GM20000 (cell line): ENCODE measurements at regions not wholly inside any gene's neighbourhood (a gene's known extent, or its start where the extent isn't known, plus 50 kb on each side); places are given as distances from the start of the nearest gene placed in this dataset.

Experiments used
- DNase-seq: peaks from one replicate; pipeline ENCODE4 v3.0.0; 2012; ENCODE audit warnings: low spot score
- TF ChIP-seq, protein P1 (sequence below): IDR thresholded peaks from 2 replicates; pipeline ENCODE4 v1.5.1; 2012; ENCODE audit warnings: mild to moderate bottlenecking, control low read depth; ENCODE audit errors: extremely low read depth, missing control alignments

DNA sequence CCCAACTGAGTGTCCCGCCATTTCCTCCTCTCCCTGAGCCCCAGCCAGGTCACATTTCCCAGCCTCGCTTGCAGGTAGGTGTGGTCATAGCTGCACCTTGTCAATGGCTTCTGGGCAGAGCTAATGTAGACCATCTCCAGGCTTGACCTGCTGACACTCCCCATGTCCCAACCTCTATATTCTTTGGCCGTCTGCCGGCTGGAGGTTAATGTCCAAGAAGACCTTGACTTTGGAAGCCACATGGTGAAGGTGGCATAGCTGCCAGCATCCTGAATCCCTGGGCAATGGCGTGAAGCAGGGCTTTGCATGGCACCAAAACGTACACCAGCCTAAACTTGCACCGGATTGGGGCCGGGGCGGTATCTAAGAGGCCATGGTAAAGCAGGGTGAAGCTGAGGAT, 88.3 kb downstream of the SPP2 start:
- TF ChIP-seq, protein P1, sequence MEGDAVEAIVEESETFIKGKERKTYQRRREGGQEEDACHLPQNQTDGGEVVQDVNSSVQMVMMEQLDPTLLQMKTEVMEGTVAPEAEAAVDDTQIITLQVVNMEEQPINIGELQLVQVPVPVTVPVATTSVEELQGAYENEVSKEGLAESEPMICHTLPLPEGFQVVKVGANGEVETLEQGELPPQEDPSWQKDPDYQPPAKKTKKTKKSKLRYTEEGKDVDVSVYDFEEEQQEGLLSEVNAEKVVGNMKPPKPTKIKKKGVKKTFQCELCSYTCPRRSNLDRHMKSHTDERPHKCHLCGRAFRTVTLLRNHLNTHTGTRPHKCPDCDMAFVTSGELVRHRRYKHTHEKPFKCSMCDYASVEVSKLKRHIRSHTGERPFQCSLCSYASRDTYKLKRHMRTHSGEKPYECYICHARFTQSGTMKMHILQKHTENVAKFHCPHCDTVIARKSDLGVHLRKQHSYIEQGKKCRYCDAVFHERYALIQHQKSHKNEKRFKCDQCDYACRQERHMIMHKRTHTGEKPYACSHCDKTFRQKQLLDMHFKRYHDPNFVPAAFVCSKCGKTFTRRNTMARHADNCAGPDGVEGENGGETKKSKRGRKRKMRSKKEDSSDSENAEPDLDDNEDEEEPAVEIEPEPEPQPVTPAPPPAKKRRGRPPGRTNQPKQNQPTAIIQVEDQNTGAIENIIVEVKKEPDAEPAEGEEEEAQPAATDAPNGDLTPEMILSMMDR, result no peak
- DNase-seq, result no peak

GRCh38 chr2:234137400-234138014, 87.0 kb downstream of the SPP2 start:
- TF ChIP-seq, protein P1, result no peak
- no peak for DNase-seq

DNA sequence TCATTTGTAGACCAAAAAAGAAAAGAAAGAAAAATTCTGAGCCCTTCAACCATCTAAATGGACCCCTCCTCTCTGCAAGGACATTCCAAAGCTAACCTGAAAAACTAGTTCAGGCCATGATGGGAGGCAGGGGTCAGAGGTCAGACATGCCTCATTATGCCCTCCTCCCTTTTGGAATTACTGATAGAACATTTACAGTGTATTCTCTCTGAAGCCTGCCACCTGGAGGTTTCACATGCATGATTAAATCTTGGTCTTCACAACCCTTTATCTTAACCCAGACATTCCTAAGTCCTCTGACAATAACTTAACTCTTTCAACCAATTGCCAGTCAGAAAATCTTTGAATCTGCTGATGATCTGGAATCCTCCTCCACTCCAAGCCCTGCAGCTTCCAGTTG, 86.0 kb downstream of the SPP2 start:
- no peak for DNase-seq
- TF ChIP-seq, protein P1, result no peak

- DNase-seq, result peak; percentile 49
- TF ChIP-seq, protein P1, result peak; percentile 55
Observed at GRCh38 chr2:234135750-234136221, 85.3 kb downstream of the SPP2 start.

GRCh38 chr2:234134496-234134895, 84.0 kb downstream of the SPP2 start:
- TF ChIP-seq, protein P1, result no peak

DNA sequence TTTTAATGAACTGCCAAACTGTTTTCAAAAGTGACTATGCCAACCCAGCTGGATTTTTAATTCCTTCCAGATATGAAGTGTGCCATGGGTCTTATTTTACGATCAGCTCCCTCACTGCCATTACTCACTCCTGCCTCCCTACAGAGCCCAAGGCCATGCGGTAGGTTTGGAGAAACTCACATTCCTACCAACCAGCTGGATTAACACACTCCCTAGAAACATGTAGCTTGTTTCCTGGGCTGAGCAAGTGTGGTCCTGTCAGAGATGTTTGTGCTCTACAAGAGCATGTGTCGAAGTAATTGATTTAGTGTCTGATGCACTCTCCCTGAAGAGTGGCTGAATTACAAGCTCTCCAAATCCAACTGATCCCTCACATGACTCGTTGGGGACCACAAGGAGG, 82.5 kb downstream of the SPP2 start:
- no peak for DNase-seq
- TF ChIP-seq, protein P1, result no peak

More at GRCh38 chr2:234134496-234134895, 84.0 kb downstream of the SPP2 start:
- DNase-seq, result no peak

- DNase-seq, result no peak
- TF ChIP-seq, protein P1, result no peak
Observed at GRCh38 chr2:234130777-234131181, 80.3 kb downstream of the SPP2 start.
